ENCODE measurements at regions not wholly inside any gene's neighbourhood (a gene's known extent, or its start where the extent isn't known, plus 50 kb on each side); places are given as distances from the start of the nearest gene placed in this dataset.

DNA sequence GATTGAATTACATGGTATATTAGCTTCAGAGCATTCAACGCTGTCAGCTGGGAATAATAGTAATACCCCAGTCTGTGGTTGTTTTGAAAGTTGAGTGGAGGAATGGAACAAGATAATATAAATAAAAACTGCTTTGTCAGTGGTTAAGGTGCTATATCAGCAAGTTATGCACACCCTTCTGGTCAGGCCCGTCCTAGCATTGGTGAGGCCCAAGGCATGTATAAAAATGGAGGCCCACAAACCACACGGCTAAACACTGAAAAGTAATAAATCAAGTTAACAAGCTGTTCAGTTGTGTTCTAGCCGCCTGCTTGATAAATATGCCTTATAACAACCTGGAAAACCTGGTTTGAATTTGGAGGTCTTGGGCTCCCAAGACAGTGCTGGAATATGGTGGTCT is 77.4 kb downstream of the PSMG1 start:
- no peak overlapping the region for H3K4me3 ChIP-seq (ENCODE audit: low read depth, low read length)
- no peak for TF ChIP-seq CTCF (IDR thresholded peaks at IDR 0.05; ENCODE audit: control insufficient read depth, extremely low read depth, insufficient read depth)
- no peak for DNase-seq (ENCODE audit: low read depth)

DNA sequence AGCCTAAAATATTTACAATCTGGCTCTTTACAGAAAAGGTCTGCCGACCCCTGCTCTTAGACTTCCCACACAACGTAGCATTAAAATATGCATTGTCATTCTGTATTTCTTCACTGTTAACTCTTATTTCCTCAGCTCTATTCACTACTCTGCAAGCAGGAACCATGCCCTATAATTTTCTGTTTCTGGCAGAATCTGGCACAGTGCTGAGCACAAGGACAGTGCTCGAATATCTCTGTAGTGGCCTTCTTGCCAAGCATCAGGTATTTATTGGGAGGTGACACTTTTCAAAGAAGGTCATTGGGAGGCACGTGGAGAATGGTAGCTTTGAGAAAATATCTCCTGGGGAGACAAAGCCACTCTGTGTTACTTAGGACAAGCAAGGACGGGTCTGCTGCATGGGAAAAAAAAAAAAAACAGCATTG is 77.9 kb downstream of the PSMG1 start:
- no peak for TF ChIP-seq CTCF (IDR thresholded peaks at IDR 0.05; ENCODE audit: control insufficient read depth, extremely low read depth, insufficient read depth)
- no peak overlapping the region for H3K4me3 ChIP-seq (ENCODE audit: low read depth, low read length)
- no peak for DNase-seq (ENCODE audit: low read depth)

GRCh38 chr21:39104911-39105310 is 78.3 kb downstream of the PSMG1 start:
- no peak for DNase-seq (ENCODE audit: low read depth)
- TF ChIP-seq CTCF (IDR thresholded peaks at IDR 0.05; ENCODE audit: control insufficient read depth, extremely low read depth, insufficient read depth): no peak
- no peak overlapping the region for H3K4me3 ChIP-seq (ENCODE audit: low read depth, low read length)

DNA sequence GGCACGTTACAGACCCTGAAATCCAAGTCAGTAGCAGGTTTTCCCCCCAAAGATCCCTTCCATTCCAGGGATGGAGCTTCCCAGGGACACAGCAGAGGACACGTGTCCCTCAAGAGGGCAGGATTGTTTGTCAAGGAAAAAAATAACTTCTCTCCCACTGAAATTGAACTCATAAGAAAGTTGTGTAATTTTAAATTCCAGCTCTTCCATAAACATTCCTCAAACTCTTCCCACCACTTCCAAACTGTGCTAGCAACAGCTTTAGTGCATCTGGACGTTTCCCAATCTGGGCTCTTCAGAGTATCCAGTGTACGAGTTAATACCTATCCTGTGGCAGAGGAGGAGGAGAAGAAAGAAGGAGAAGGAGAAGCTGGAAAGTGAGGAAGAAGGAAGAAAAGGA is 79.6 kb downstream of the PSMG1 start:
- TF ChIP-seq CTCF (IDR thresholded peaks at IDR 0.05; ENCODE audit: control insufficient read depth, extremely low read depth, insufficient read depth): no peak
- DNase-seq (ENCODE audit: low read depth): no peak
- H3K4me3 ChIP-seq (ENCODE audit: low read depth, low read length): no peak overlapping the region

GRCh38 chr21:39099859-39100258 is 83.4 kb downstream of the PSMG1 start:
- no peak overlapping the region for H3K4me3 ChIP-seq (ENCODE audit: low read depth, low read length)
- DNase-seq (ENCODE audit: low read depth): no peak
- no peak for TF ChIP-seq CTCF (IDR thresholded peaks at IDR 0.05; ENCODE audit: control insufficient read depth, extremely low read depth, insufficient read depth)

DNA sequence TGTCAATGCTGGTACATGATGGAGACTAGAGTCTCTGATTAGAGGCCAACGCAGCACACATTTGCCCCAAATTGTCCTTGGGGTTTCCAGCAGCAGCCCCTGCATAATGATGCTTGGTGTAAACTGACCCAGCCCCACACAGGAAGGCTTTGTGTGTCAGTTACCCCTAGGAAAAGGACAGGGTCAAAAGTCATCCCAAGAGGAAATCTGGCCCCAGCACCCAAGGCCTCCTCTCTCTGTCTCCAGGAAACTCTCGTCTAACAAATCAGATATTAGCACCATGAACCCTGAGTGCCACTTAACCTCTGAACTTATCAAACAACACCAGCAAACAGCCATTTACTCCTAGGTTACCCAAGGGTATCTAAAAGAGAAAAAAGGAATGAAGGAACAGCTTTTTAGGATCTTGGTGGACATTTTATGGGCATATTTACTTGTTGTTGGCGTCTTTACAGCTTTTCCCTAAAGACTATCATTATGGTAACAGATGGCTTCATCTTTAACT is 84.5 kb downstream of the PSMG1 start:
- DNase-seq (ENCODE audit: low read depth): no peak
- no peak for TF ChIP-seq CTCF (IDR thresholded peaks at IDR 0.05; ENCODE audit: control insufficient read depth, extremely low read depth, insufficient read depth)
- H3K4me3 ChIP-seq (ENCODE audit: low read depth, low read length): no peak overlapping the region

DNA sequence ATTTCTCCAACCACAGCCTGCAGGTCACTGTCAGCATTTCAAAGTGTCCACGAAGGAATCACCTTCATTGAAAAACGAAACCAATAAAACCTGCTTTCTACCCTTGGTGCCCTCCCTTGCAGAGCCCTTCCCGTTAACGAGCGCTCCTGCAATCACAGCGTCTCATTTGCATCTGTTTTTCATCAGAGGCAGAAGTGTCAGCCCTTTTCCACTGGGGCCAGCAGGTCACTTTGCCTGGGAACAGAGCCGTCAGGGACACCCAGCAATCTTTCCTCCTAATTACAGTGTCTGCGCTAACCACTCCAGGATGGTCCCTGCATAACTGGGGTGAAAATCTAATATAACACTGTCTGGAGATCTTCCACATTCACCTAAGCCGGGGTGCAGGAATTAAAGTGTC is 85.3 kb downstream of the PSMG1 start:
- TF ChIP-seq CTCF (IDR thresholded peaks at IDR 0.05; ENCODE audit: control insufficient read depth, extremely low read depth, insufficient read depth): no peak
- DNase-seq (ENCODE audit: low read depth): no peak

More for the DNA sequence above, 85.3 kb downstream of the PSMG1 start:
- H3K4me3 ChIP-seq (ENCODE audit: low read depth, low read length): no peak overlapping the region
